H1 (cell line): ENCODE measurements at regions not wholly inside any gene's neighbourhood (a gene's known extent, or its start where the extent isn't known, plus 50 kb on each side); places are given as distances from the start of the nearest gene placed in this dataset.

Experiments
- CTCF ChIA-PET: fragments of 300-600 bp; sonication (Branson Sonifier 250); formaldehyde crosslinking; loops from one replicate; lab custom pipeline; 2021; ENCODE audit not compliant: partially characterized antibody; lab: Charles Lee
- POLR2A ChIA-PET: fragments of 300-600 bp; sonication (Branson Sonifier 250); formaldehyde crosslinking; loops from one replicate; lab custom pipeline; 2021; ENCODE audit warnings: inconsistent platforms; ENCODE audit not compliant: partially characterized antibody; lab: Charles Lee
- DNase-seq, 2 experiments: peaks; one replicate each; pipeline versions ENCODE4 v3.0.0 to v3.0.0-alpha.2; 2010 to 2022; ENCODE audit warnings: low spot score in 2 of 2, low read depth in 1 of 2, mixed read lengths in 1 of 2
- FAIRE-seq: peaks from 2 replicates; lab custom pipeline; 2011; peaks lifted over from hg19 to GRCh38; lab: Jason Lieb, UNC
- H2AFZ ChIP-seq: 2 replicates; pipeline ENCODE4 v1.8.1; 2012; ENCODE audit warnings: low read length, inconsistent platforms
- H2AK5ac ChIP-seq: 2 replicates; pipeline ENCODE4 v1.6.1; 2013; ENCODE audit warnings: low read depth, low read length
- H2BK120ac ChIP-seq: replicated peaks from 2 replicates; pipeline ENCODE3; 2013; ENCODE audit warnings: low read depth, low read length, inconsistent platforms
- H2BK12ac ChIP-seq: 2 replicates; pipeline ENCODE4 v1.6.1; 2013; ENCODE audit warnings: low read depth, low read length
- H2BK15ac ChIP-seq: 2 replicates; pipeline ENCODE4 v1.6.1; 2013; ENCODE audit warnings: low read length
- H2BK20ac ChIP-seq: 2 replicates; pipeline ENCODE4 v1.6.1; 2013; ENCODE audit warnings: low read length
- H2BK5ac ChIP-seq: 2 replicates; pipeline ENCODE4 v1.6.1; 2013; ENCODE audit warnings: low read depth, low read length
- H3K14ac ChIP-seq: 2 replicates; pipeline ENCODE4 v1.6.1; 2013; ENCODE audit warnings: inconsistent platforms; ENCODE audit not compliant: insufficient read length
- H3K18ac ChIP-seq: 2 replicates; pipeline ENCODE4 v1.6.1; 2013; ENCODE audit warnings: low read length; ENCODE audit errors: extremely low read depth
- H3K23ac ChIP-seq: 2 replicates; pipeline ENCODE4 v1.6.1; 2013; ENCODE audit warnings: inconsistent platforms; ENCODE audit not compliant: insufficient read length
- H3K23me2 ChIP-seq: 2 replicates; pipeline ENCODE4 v1.6.1; 2013; ENCODE audit warnings: low read depth, low read length
- H3K27ac ChIP-seq: 2 replicates; pipeline ENCODE4 v1.6.1; 2011; ENCODE audit warnings: low read depth, low read length, inconsistent platforms
- H3K27me3 ChIP-seq, 4 experiments: replicated peaks in 1 of 4; 1 replicate in 1 of 4; 2 replicates in 3 of 4; pipeline versions ENCODE4 v1.6.1 to v1.8.1; 2011 to 2013; ENCODE audit warnings: low read length in 3 of 4, mild to moderate bottlenecking in 3 of 4, inconsistent platforms in 2 of 4, mixed read lengths in 2 of 4, moderate library complexity in 1 of 4; ENCODE audit not compliant: control insufficient read depth in 3 of 4, insufficient read depth in 3 of 4; ENCODE audit errors: extremely low read depth in 1 of 4
- H3K36me3 ChIP-seq, 4 experiments: 2 replicates each; pipeline versions ENCODE4 v1.6.1 to v1.8.1; 2011 to 2013; ENCODE audit warnings: mild to moderate bottlenecking in 4 of 4, low read length in 3 of 4, moderate library complexity in 2 of 4, control low read depth in 1 of 4, inconsistent platforms in 1 of 4; ENCODE audit not compliant: insufficient read depth in 4 of 4, control insufficient read depth in 2 of 4
- H3K4ac ChIP-seq: replicated peaks from 2 replicates; pipeline ENCODE3; 2013; ENCODE audit warnings: low read length, low read depth, mixed read lengths, inconsistent platforms; ENCODE audit not compliant: insufficient read length
- H3K4me1 ChIP-seq, 4 experiments: replicated peaks in 1 of 4; 1 replicate in 1 of 4; 2 replicates in 3 of 4; pipeline versions ENCODE4 v1.6.1 to v1.8.1; 2011 to 2013; ENCODE audit warnings: low read length in 3 of 4, inconsistent platforms in 2 of 4, mixed read lengths in 1 of 4; ENCODE audit not compliant: insufficient read depth in 4 of 4, control insufficient read depth in 3 of 4
- H3K4me2 ChIP-seq, 2 experiments: 2 replicates each; pipeline versions ENCODE4 v1.6.1 to v1.8.1; 2011 to 2013; ENCODE audit warnings: low read depth in 2 of 2, low read length in 2 of 2, control low read depth in 1 of 2, inconsistent platforms in 1 of 2, mild to moderate bottlenecking in 1 of 2; ENCODE audit not compliant: insufficient read depth in 1 of 2
- H3K4me3 ChIP-seq, 4 experiments: fragments of 200-600, 300-600 bp in 1 of 4; sonication (generic), shearing (Covaris generic), sonication (Bioruptor Twin) in 1 of 4; 2 replicates each; pipeline versions ENCODE4 v1.5.1 to v1.8.1; 2011 to 2016; ENCODE audit warnings: low read length in 4 of 4, low read depth in 3 of 4, control low read depth in 2 of 4, inconsistent platforms in 2 of 4, mild to moderate bottlenecking in 2 of 4, mixed read lengths in 1 of 4, moderate library complexity in 1 of 4; ENCODE audit not compliant: insufficient read depth in 2 of 4; ENCODE audit errors: extremely low read depth in 1 of 4
- H3K56ac ChIP-seq: replicated peaks from 2 replicates; pipeline ENCODE3; 2013; ENCODE audit warnings: low read depth, mild to moderate bottlenecking, mixed read lengths, low read length, inconsistent platforms; ENCODE audit not compliant: insufficient read length
- H3K79me1 ChIP-seq: 2 replicates; pipeline ENCODE4 v1.6.1; 2013; ENCODE audit warnings: low read depth, low read length, control low read depth
- H3K79me2 ChIP-seq, 2 experiments: 2 replicates each; pipeline versions ENCODE4 v1.6.1 to v1.8.1; 2012 to 2013; ENCODE audit warnings: low read length in 2 of 2, mild to moderate bottlenecking in 2 of 2, inconsistent platforms in 1 of 2; ENCODE audit not compliant: insufficient read depth in 2 of 2, control insufficient read depth in 1 of 2
- H3K9ac ChIP-seq, 4 experiments: replicated peaks in 1 of 4; 1 replicate in 1 of 4; 2 replicates in 3 of 4; pipeline versions ENCODE4 v1.6.1 to v1.8.1; 2011 to 2013; ENCODE audit warnings: low read depth in 3 of 4, low read length in 3 of 4, control low read depth in 2 of 4, mild to moderate bottlenecking in 2 of 4, moderate library complexity in 2 of 4, inconsistent platforms in 1 of 4; ENCODE audit errors: extremely low read depth in 1 of 4
- H3K9me3 ChIP-seq, 2 experiments: 2 replicates each; pipeline versions ENCODE4 v1.6.1 to v1.8.1; 2012 to 2013; ENCODE audit warnings: mild to moderate bottlenecking in 2 of 2, moderate library complexity in 2 of 2, control low read depth in 1 of 2, inconsistent platforms in 1 of 2, low read depth in 1 of 2, low read length in 1 of 2, mixed read lengths in 1 of 2; ENCODE audit not compliant: insufficient read depth in 2 of 2
- H4K20me1 ChIP-seq, 2 experiments: replicated peaks in 1 of 2; 2 replicates each; pipeline versions ENCODE3 to v1.8.1; 2011 to 2013; ENCODE audit warnings: inconsistent platforms in 2 of 2, low read length in 2 of 2, mild to moderate bottlenecking in 1 of 2; ENCODE audit not compliant: insufficient read depth in 2 of 2, control insufficient read depth in 1 of 2
- H4K5ac ChIP-seq: 2 replicates; pipeline ENCODE4 v1.6.1; 2013; ENCODE audit warnings: low read length, low read depth, mixed read lengths, inconsistent platforms; ENCODE audit not compliant: insufficient read length
- H4K8ac ChIP-seq: 2 replicates; pipeline ENCODE4 v1.8.0; 2013; ENCODE audit warnings: mild to moderate bottlenecking, moderate library complexity, low read length, inconsistent platforms; ENCODE audit not compliant: insufficient read depth; ENCODE audit errors: extremely low read depth
- H4K91ac ChIP-seq: replicated peaks from 2 replicates; pipeline ENCODE3; 2013; ENCODE audit warnings: low read length, mixed read lengths, inconsistent platforms; ENCODE audit not compliant: insufficient read length
- CBX5 ChIP-seq: fragments of 300-800, 300-1000 bp; sonication (generic); IDR thresholded peaks from 2 replicates; pipeline ENCODE4 v1.7.1; 2016; ENCODE audit warnings: antibody characterized with exemption, low read length, low read depth
- WGBS, 2 experiments: shearing (Covaris generic) in 1 of 2; methylation state at CpG; one replicate each; pipeline versions ENCODE4 v1.1.6 to v1.1.7; 2013 to 2015; ENCODE audit warnings: low lambda C conversion rate in 2 of 2, mixed read lengths in 2 of 2, inconsistent platforms in 1 of 2, low coverage in 1 of 2, missing lambda C conversion rate in 1 of 2; ENCODE audit not compliant: insufficient replicate concordance in 2 of 2, insufficient coverage in 1 of 2, insufficient read length in 1 of 2; ENCODE audit errors: extremely low coverage in 1 of 2, missing lambda C conversion rate in 1 of 2; 5-methylcytosine and 5-hydroxymethylcytosine counted together

GRCh38 chr5:112614986-112615385, 122.7 kb upstream of the APC start:
- Histone ChIP-seq H3K23me2 (no peaks in the 10 kb centered on the region), H3K4me2 (no peak overlapping the region), H2BK20ac (no peak overlapping the region), H2BK5ac (no peak overlapping the region), H3K79me2 (no peaks in the 10 kb centered on the region), H3K4ac (no peak overlapping the region), H3K27me3 (no peaks in the 10 kb centered on the region), H4K91ac (no peak overlapping the region), H4K20me1 (no peaks in the 10 kb centered on the region), H3K14ac (no peak overlapping the region), H2AFZ (no peak overlapping the region), H3K4me1 (no peaks in the 10 kb centered on the region), H3K18ac (no peak overlapping the region), H3K9me3 (no peaks in the 10 kb centered on the region), H3K36me3 (no peaks in the 10 kb centered on the region), H4K5ac (no peak overlapping the region)
- WGBS, 2 experiments: 72% methylated on average over 1 of the region's 1 CpG; no CpG with 5 or more reads in 1 of the 2 experiments
- FAIRE-seq (no peak), DNase-seq (no peak)
- CTCF ChIA-PET: interaction anchor here (1.1 to 1.3 kb wide), 3 partner anchors 10 to 51 kb away, joined by 3 to 4 read pairs (median 3); no protein-coding TSS in a partner anchor
- POLR2A ChIA-PET: no interaction called here
- TF ChIP-seq CBX5: no peak
- TF ChIP-seq, all 59 proteins: peak for 0
- Histone ChIP-seq H2BK120ac (no peak overlapping the region), H3K9ac (no peak overlapping the region), H3K4me3 (no peak overlapping the region), H4K8ac (no peak overlapping the region), H3K27ac (no peak overlapping the region), H3K56ac (no peak overlapping the region), H2BK12ac (no peak overlapping the region), H2AK5ac (no peak overlapping the region), H2BK15ac (no peak overlapping the region), H3K79me1 (no peaks in the 10 kb centered on the region), H3K23ac (no peak overlapping the region)
